ENCODE measurements at regions not wholly inside any gene's neighbourhood (a gene's known extent, or its start where the extent isn't known, plus 50 kb on each side); places are given as distances from the start of the nearest gene placed in this dataset.

DNA sequence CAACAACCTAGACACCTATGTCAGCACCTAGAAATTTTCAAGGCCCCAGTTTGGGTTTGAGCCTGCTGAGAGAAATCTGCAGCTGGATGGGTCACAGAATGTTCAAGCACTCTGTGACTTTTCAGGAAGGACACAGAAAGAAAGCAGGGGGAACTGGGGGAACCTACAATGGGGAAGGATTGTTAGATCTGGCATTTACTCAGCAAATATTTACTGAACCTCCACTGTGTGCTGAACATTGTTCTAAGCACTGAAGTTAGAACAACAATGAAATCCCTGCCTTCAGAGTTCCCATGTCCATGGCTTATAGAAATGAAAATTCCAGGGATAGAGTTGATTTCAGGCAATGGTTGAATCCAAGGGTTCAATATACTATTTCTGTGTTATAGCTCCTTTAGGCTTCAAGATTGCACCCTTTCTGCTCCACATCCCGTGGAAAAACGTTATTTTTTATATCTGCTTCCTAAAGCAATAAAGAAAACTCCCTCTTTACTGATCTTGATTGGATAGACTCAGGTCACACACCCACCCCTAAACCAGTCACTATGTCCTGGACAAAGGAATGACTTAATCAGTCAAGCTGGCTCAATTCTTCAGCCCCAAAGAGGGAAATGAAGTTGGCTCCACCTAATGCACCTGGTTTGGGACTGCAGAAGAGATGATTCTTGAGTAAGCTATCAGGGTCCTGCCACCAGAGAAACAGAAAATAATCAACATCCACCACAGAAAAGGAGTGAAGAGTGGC, 95.1 kb downstream of the OR5AK2 start:
- TF ChIP-seq CTCF (IDR thresholded peaks at IDR 0.05; ENCODE audit: control extremely low read depth, extremely low read depth, low read depth, missing control alignments) = no peak
- CTCF ChIA-PET = interaction anchor here (1.0 kb wide), 1 partner anchor 14 kb away, joined by 3 read pairs; no protein-coding TSS in a partner anchor
- POLR2A ChIA-PET = no interaction called here
- DNase-seq (ENCODE audit: extremely low spot score) = no peak

DNA sequence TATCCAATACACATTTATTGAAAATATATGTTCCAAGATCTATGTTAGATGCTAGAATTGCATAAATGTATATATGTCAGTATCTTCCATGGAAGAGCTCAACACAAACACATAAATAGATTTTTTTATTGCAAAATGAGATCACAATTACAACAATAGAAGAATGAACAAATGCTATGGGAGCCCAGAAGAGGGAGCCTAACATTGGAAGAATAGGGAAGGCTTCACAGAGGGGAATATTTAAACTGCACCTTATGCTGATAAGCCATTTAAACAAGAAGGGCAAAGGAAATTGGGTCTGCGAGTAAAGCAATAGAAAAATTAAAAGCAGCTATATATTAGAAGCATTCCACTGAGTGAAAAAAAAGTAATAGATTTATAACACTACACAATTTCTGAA, 96.1 kb upstream of the LRRC55 start:
- no peak for TF ChIP-seq CTCF (IDR thresholded peaks at IDR 0.05; ENCODE audit: control extremely low read depth, extremely low read depth, low read depth, missing control alignments)
- ChIA-PET CTCF (no interaction called here), POLR2A (no interaction called here)
- no peak for DNase-seq (ENCODE audit: extremely low spot score)

DNA sequence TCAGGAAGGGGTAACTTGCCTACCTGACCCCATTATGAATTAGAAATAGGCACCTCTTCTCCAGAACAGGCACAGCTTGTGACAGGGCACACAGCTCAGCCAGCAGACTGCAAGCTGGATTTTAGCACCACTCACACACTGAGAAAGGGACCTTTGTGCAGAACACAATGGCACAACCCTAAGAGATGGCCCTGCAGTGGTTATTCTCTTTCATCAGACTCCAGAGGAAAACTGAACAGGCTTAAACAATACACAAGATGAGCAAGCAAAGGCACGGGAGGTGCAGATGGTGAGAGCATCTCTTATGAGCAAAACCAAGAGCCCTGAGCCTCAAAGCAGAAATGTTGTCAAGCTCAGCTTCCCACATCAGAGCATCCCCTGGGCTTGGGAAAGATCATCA, 93.8 kb upstream of the LRRC55 start:
- CTCF ChIA-PET = interaction anchor here (1.7 kb wide), 1 partner anchor 12 kb away, joined by 3 read pairs; no protein-coding TSS in a partner anchor
- no peak for TF ChIP-seq CTCF (IDR thresholded peaks at IDR 0.05; ENCODE audit: control extremely low read depth, extremely low read depth, low read depth, missing control alignments)
- POLR2A ChIA-PET = no interaction called here
- no peak for DNase-seq (ENCODE audit: extremely low spot score)

GRCh38 chr11:57092028-57092698, 89.6 kb upstream of the LRRC55 start:
- TF ChIP-seq CTCF (IDR thresholded peaks at IDR 0.05; ENCODE audit: control extremely low read depth, extremely low read depth, low read depth, missing control alignments) = no peak
- ChIA-PET CTCF (interaction anchor here (1.2 kb wide), 1 partner anchor 11 kb away, joined by 3 read pairs; no protein-coding TSS in a partner anchor), POLR2A (no interaction called here)
- no peak for DNase-seq (ENCODE audit: extremely low spot score)

- no peak for TF ChIP-seq CTCF (IDR thresholded peaks at IDR 0.05; ENCODE audit: control extremely low read depth, extremely low read depth, low read depth, missing control alignments)
- CTCF ChIA-PET = interaction anchor here (1.3 to 2.0 kb wide), 4 partner anchors 10 to 219 kb away, joined by 3 to 6 read pairs (median 4); no protein-coding TSS in a partner anchor
- POLR2A ChIA-PET = no interaction called here
- DNase-seq (ENCODE audit: extremely low spot score) = no peak
Measured at GRCh38 chr11:57094181-57094935, 87.4 kb upstream of the LRRC55 start.

DNA sequence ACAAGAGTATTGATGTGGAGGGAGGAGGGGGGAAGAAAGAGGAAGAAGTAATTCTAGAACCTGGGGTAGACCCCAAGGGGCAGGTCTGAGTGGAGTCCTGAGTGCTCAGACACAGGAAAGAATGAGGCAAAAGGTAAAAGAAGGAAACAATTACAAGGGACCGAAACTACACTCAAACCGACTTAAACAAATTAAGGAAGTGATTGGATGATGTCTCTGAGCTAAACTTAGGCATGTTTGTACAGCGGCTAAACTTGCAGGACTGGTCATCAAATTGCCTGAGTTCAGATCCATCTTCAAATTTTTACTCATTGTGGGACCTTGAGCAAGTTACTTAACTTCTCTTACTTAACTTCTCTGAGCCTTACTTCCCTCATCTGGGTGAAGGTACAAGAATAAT, 86.3 kb upstream of the LRRC55 start:
- ChIA-PET CTCF (interaction anchor here (1.5 to 2.0 kb wide), 3 partner anchors 9 to 13 kb away, joined by 3 to 6 read pairs (median 4); no protein-coding TSS in a partner anchor), POLR2A (no interaction called here)
- no peak for TF ChIP-seq CTCF (IDR thresholded peaks at IDR 0.05; ENCODE audit: control extremely low read depth, extremely low read depth, low read depth, missing control alignments)
- no peak for DNase-seq (ENCODE audit: extremely low spot score)

All from GM10248 (cell line).